ENCODE measurements at regions not wholly inside any gene's neighbourhood (a gene's known extent, or its start where the extent isn't known, plus 50 kb on each side); places are given as distances from the start of the nearest gene placed in this dataset.

GRCh38 chr18:69233465-69234054 is 167.1 kb upstream of the DOK6 start:
- Mint-ChIP-seq H3K4me1 (ENCODE audit: low read depth) (no peaks in the 10 kb centered on the region), H3K27me3 (no peaks in the 10 kb centered on the region), H3K4me3 (no peak overlapping the region), H3K36me3 (ENCODE audit: low read depth) (no peaks in the 10 kb centered on the region), H3K9me3 (no peaks in the 10 kb centered on the region), H3K27ac (no peak overlapping the region)
- no peak for TF ChIP-seq CTCF (IDR thresholded peaks at IDR 0.05)
- ATAC-seq (no peak), DNase-seq (no peak)
- intact Hi-C loops (cut with micrococcal nuclease), result no loop called here
- ChIA-PET POLR2A (no interaction called here), CTCF (no interaction called here)

- Mint-ChIP-seq H3K27me3 (no peaks in the 10 kb centered on the region), H3K9me3 (no peaks in the 10 kb centered on the region), H3K4me1 (ENCODE audit: low read depth) (no peaks in the 10 kb centered on the region), H3K27ac (no peak overlapping the region), H3K36me3 (ENCODE audit: low read depth) (no peaks in the 10 kb centered on the region), H3K4me3 (no peak overlapping the region)
- no peak for ATAC-seq
- TF ChIP-seq CTCF (IDR thresholded peaks at IDR 0.05), result no peak
- intact Hi-C loops (cut with micrococcal nuclease), result no loop called here
- CTCF ChIA-PET, result no interaction called here
- no peak for DNase-seq
- POLR2A ChIA-PET, result no interaction called here
These were observed 160.6 kb upstream of the DOK6 start for GRCh38 chr18:69239849-69240674.

- intact Hi-C loops (cut with micrococcal nuclease), result no loop called here
- Mint-ChIP-seq H3K36me3 (ENCODE audit: low read depth) (no peaks in the 10 kb centered on the region), H3K27ac (no peak overlapping the region), H3K4me1 (ENCODE audit: low read depth) (no peaks in the 10 kb centered on the region), H3K9me3 (no peaks in the 10 kb centered on the region), H3K27me3 (no peaks in the 10 kb centered on the region), H3K4me3 (no peak overlapping the region)
- no peak for TF ChIP-seq CTCF (IDR thresholded peaks at IDR 0.05)
- ATAC-seq, result no peak
- POLR2A ChIA-PET, result no interaction called here
- DNase-seq, result no peak
- CTCF ChIA-PET, result interaction anchor here (0.7 kb wide), 1 partner anchor 356 kb away, joined by 3 read pairs; no protein-coding TSS in a partner anchor
These were observed 154.7 kb upstream of the DOK6 start for GRCh38 chr18:69246027-69246426.

GRCh38 chr18:69250305-69251151 is 150.2 kb upstream of the DOK6 start:
- DNase-seq (no peak), ATAC-seq (no peak)
- H3K27me3 Mint-ChIP-seq, result no peaks in the 10 kb centered on the region
- CTCF ChIA-PET, result no interaction called here
- POLR2A ChIA-PET, result no interaction called here
- intact Hi-C loops (cut with micrococcal nuclease), result no loop called here
- H3K4me1 Mint-ChIP-seq (ENCODE audit: low read depth), result no peaks in the 10 kb centered on the region
- H3K36me3 Mint-ChIP-seq (ENCODE audit: low read depth), result no peaks in the 10 kb centered on the region
- H3K4me3 Mint-ChIP-seq, result no peak overlapping the region
- no peak overlapping the region for H3K27ac Mint-ChIP-seq
- no peaks in the 10 kb centered on the region for H3K9me3 Mint-ChIP-seq
- no peak for TF ChIP-seq CTCF (IDR thresholded peaks at IDR 0.05)

All from activated CD8-positive, alpha-beta T cell treated with anti-CD3 and anti-CD28 coated beads for 36 hours (primary cell).